Heart left ventricle (tissue), 16 donors: ENCODE measurements at regions not wholly inside any gene's neighbourhood (a gene's known extent, or its start where the extent isn't known, plus 50 kb on each side); places are given as distances from the start of the nearest gene placed in this dataset.

Source experiments
- ATAC-seq, 4 donors: fragments of 200-7000 bp; cut with Tn5 transposase; one replicate each; pipeline ENCODE4 v1.9.1; 2020 to 2022; ENCODE audit warnings: moderate library complexity in 4 of 4, mild to moderate bottlenecking in 3 of 4, moderate number of reproducible peaks in 1 of 4
- DNase-seq, 5 donors: peaks; one replicate each; pipeline ENCODE4 v3.0.0-alpha.2; 2020
- H3K27ac ChIP-seq, 12 donors: fragments of 200-600 bp; sonication (generic) in 4 of 12; one replicate each; pipeline versions ENCODE4 v1.5.0 to v1.8.0; 2016 to 2022; ENCODE audit warnings: mild to moderate bottlenecking in 2 of 12
- H3K27me3 ChIP-seq, 9 donors: fragments of 200-600 bp; sonication (generic) in 2 of 9; one replicate each; pipeline versions ENCODE4 v1.5.1 to v1.8.0; 2016 to 2022; ENCODE audit warnings: mild to moderate bottlenecking in 3 of 9
- H3K36me3 ChIP-seq, 9 donors: fragments of 200-600 bp; sonication (generic) in 2 of 9; one replicate each; pipeline versions ENCODE4 v1.5.0 to v1.8.0; 2018 to 2022; ENCODE audit warnings: mild to moderate bottlenecking in 2 of 9
- H3K4me1 ChIP-seq, 12 donors: fragments of 200-600 bp; sonication (generic) in 4 of 12; one replicate each; pipeline versions ENCODE4 v1.5.0 to v1.8.0; 2016 to 2022; ENCODE audit warnings: mild to moderate bottlenecking in 3 of 12
- H3K4me3 ChIP-seq, 12 donors: fragments of 200-600 bp; sonication (generic) in 4 of 12; one replicate each; pipeline versions ENCODE4 v1.5.0 to v1.8.0; 2017 to 2022; ENCODE audit warnings: mild to moderate bottlenecking in 9 of 12, moderate library complexity in 4 of 12
- H3K9me3 ChIP-seq, 12 donors: fragments of 200-600 bp; sonication (generic) in 4 of 12; one replicate each; pipeline versions ENCODE4 v1.5.0 to v1.8.0; 2016 to 2022; ENCODE audit warnings: mild to moderate bottlenecking in 1 of 12
- CTCF ChIP-seq, 12 donors: fragments of 200-600 bp; sonication (generic) in 4 of 12; IDR thresholded peaks; one replicate each; pipeline versions ENCODE4 v1.5.0 to v1.8.0; 2018 to 2022; ENCODE audit warnings: antibody characterized with exemption in 12 of 12, mild to moderate bottlenecking in 5 of 12
- POLR2A ChIP-seq, 2 donors: fragments of 450-650 bp; IDR thresholded peaks; one replicate each; pipeline ENCODE4 v1.6.1; 2017; ENCODE audit warnings: antibody characterized with exemption in 2 of 2, mild to moderate bottlenecking in 2 of 2, moderate library complexity in 2 of 2
- WGBS, 4 donors: extraction: QIAGEN DNeasy Blood & Tissue Kit in 2 of 4; methylation state at CpG; one replicate each; pipeline versions ENCODE4 v1.1.5 to v1.1.7; 2013 to 2018; 5-methylcytosine and 5-hydroxymethylcytosine counted together
- intact Hi-C, 10 donors: fragments of 100-400 bp; cut with DNase I; formaldehyde crosslinking; loops; one replicate each; pipeline versions ENCODE4 v1.11.1 to v1.14.2; 2022
- donor health status: ischemic (EF 13 %, LVEDD 7.1; RV severe dilation, severe dysfunction).
- donor health status: healthy with polysubstance abuse.
- donor health status: DM: no; HTN: yes; CAD: no.
- donor health status: DM: no; HTN: no; CAD: no.
- donor health status: ischemic (EF 25% LVEDD 6.9; RV normal size, moderate dysfunction).
- donor health status: ischemic (EF 25% LVEDD 5.7; RV mildly dilated, moderate dysfunction).
- donor health status: healthy.
- donor health status: DM: yes; HTN: yes; CAD: no.
- donor health status: ischemic (EF 35%, LVEDD 5.7; RV mildly dilated, moderate dysfunction).
- donor health status: nonischemic (EF 11% LVEDD 7.7; RV severe dilation, severe dysfunction).
- donor health status: DM: yes; HTN: yes; CAD: no.
- donor health status: PGD.
- donor health status: ischemic (EF 29% LVEDD 5.4; RV normal size, mild dysfunction).
- donor health status: nonischemic (EF 23%, LVEDD 6.1; RV moderate dilation, normal function).

- peaks cover 0 to 29% (median 0%) of the 10 kb centered on the region in 9 donors for H3K27me3 ChIP-seq
- H3K4me1 ChIP-seq: no peaks in the 10 kb centered on the region
- H3K4me3 ChIP-seq: no peak overlapping the region
- intact Hi-C loops: no loop called here
- no peak for ATAC-seq
- H3K27ac ChIP-seq: no peak overlapping the region
- no peak for DNase-seq
- no peaks in the 10 kb centered on the region for H3K9me3 ChIP-seq
- WGBS, 4 donors: 53 to 62% (median 58%) methylated on average over 6 of the region's 6 CpGs
- TF ChIP-seq POLR2A (IDR thresholded peaks at IDR 0.05) (no peak), CTCF (IDR thresholded peaks at IDR 0.05) (no peak)
- no peaks in the 10 kb centered on the region for H3K36me3 ChIP-seq
Observed at GRCh38 chr3:14590569-14590968, 50.4 kb upstream of the GRIP2 start.

- Histone ChIP-seq H3K4me3 (no peak overlapping the region), H3K27me3 (peaks cover 0 to 30% (median 5%) of the 10 kb centered on the region in 9 donors), H3K27ac (no peak overlapping the region), H3K9me3 (no peaks in the 10 kb centered on the region), H3K36me3 (no peaks in the 10 kb centered on the region), H3K4me1 (no peaks in the 10 kb centered on the region)
- no peak for TF ChIP-seq CTCF (IDR thresholded peaks at IDR 0.05)
- no peak for TF ChIP-seq POLR2A (IDR thresholded peaks at IDR 0.05)
- DNase-seq: no peak
- WGBS, 4 donors: 80 to 89% (median 85%) methylated on average over 7 to 9 of the region's 9 CpGs
- intact Hi-C loops: no loop called here
- no peak for ATAC-seq
Observed at GRCh38 chr3:14592390-14592789, 52.2 kb upstream of the GRIP2 start.

GRCh38 chr3:14592836-14593235 is 52.7 kb upstream of the GRIP2 start:
- 71 to 80% (median 79%) methylated on average over 4 to 5 of the region's 5 CpGs for WGBS, 4 donors
- TF ChIP-seq CTCF (IDR thresholded peaks at IDR 0.05) (no peak), POLR2A (IDR thresholded peaks at IDR 0.05) (no peak)
- Histone ChIP-seq H3K4me3 (no peak overlapping the region), H3K36me3 (no peaks in the 10 kb centered on the region), H3K9me3 (no peaks in the 10 kb centered on the region), H3K27ac (no peak overlapping the region), H3K27me3 (peaks cover 0 to 32% (median 5%) of the 10 kb centered on the region in 9 donors), H3K4me1 (no peaks in the 10 kb centered on the region)
- ATAC-seq: no peak
- no peak for DNase-seq
- intact Hi-C loops: no loop called here

GRCh38 chr3:14594234-14594633 is 54.1 kb upstream of the GRIP2 start:
- H3K9me3 ChIP-seq: no peaks in the 10 kb centered on the region
- peaks cover 0 to 43% (median 5%) of the 10 kb centered on the region in 9 donors for H3K27me3 ChIP-seq
- ATAC-seq: no peak
- H3K4me1 ChIP-seq: no peaks in the 10 kb centered on the region
- no peak for TF ChIP-seq CTCF (IDR thresholded peaks at IDR 0.05)
- no peak for TF ChIP-seq POLR2A (IDR thresholded peaks at IDR 0.05)
- intact Hi-C loops: no loop called here
- 41 to 60% (median 46%) methylated on average over 6 to 8 of the region's 8 CpGs for WGBS, 4 donors
- DNase-seq: no peak
- H3K36me3 ChIP-seq: no peaks in the 10 kb centered on the region
- no peak overlapping the region for H3K27ac ChIP-seq
- no peak overlapping the region for H3K4me3 ChIP-seq
